Upper lobe of right lung (tissue), 1 donor: ENCODE measurements at regions not wholly inside any gene's neighbourhood (a gene's known extent, or its start where the extent isn't known, plus 50 kb on each side); places are given as distances from the start of the nearest gene placed in this dataset.

Experiments used
- ATAC-seq: fragments of 200-7000 bp; cut with Tn5 transposase; one replicate; pipeline ENCODE4 v1.9.1; 2020; ENCODE audit warnings: mild to moderate bottlenecking, moderate library complexity
- DNase-seq: peaks from one replicate; pipeline ENCODE4 v3.0.0-alpha.2; 2020
- H3K27ac ChIP-seq: fragments of 200-600 bp; one replicate; pipeline ENCODE4 v1.8.0; 2022
- H3K27me3 ChIP-seq: fragments of 200-600 bp; one replicate; pipeline ENCODE4 v1.8.0; 2022; ENCODE audit warnings: mild to moderate bottlenecking
- H3K36me3 ChIP-seq: fragments of 200-600 bp; one replicate; pipeline ENCODE4 v1.8.0; 2022
- H3K4me1 ChIP-seq: fragments of 200-600 bp; one replicate; pipeline ENCODE4 v1.8.0; 2022
- H3K4me3 ChIP-seq: fragments of 200-600 bp; one replicate; pipeline ENCODE4 v1.8.0; 2022; ENCODE audit warnings: mild to moderate bottlenecking
- H3K9me3 ChIP-seq: fragments of 200-600 bp; one replicate; pipeline ENCODE4 v1.8.0; 2022
- intact Hi-C: fragments of 100-400 bp; cut with DNase I; formaldehyde crosslinking; loops from one replicate; pipeline ENCODE4 v1.11.0; 2022
- TF ChIP-seq, protein P1 (sequence below): fragments of 200-600 bp; IDR thresholded peaks from one replicate; pipeline ENCODE4 v1.8.0; 2022; ENCODE audit warnings: antibody characterized with exemption
- donor health status: DM: no; HTN: yes; CAD: no; lungs with severe emphysema.

DNA sequence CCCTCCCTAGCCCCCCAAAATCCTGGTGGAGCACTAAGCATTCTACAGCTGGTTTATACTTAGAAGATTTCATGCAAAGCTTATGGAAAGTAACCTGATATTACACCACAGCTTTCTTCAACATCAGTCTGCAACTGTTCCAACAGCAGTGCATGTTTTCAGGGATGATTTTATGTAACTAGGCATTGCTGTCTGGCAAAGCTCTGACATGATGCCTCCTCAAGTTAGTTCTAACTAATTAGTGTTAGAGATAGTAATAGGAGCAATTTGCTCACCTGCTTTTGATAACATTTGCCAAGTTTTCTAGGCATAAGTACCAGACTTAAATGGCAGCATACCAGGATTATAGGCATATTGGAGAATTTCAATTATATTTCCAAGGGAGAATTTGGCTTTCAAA lies 330.3 kb upstream of the SGO1 start:
- Histone ChIP-seq H3K27ac (no peak overlapping the region), H3K36me3 (no peaks in the 10 kb centered on the region), H3K27me3 (no peaks in the 10 kb centered on the region), H3K4me1 (no peaks in the 10 kb centered on the region), H3K9me3 (no peaks in the 10 kb centered on the region), H3K4me3 (no peak overlapping the region)
- TF ChIP-seq, protein P1, sequence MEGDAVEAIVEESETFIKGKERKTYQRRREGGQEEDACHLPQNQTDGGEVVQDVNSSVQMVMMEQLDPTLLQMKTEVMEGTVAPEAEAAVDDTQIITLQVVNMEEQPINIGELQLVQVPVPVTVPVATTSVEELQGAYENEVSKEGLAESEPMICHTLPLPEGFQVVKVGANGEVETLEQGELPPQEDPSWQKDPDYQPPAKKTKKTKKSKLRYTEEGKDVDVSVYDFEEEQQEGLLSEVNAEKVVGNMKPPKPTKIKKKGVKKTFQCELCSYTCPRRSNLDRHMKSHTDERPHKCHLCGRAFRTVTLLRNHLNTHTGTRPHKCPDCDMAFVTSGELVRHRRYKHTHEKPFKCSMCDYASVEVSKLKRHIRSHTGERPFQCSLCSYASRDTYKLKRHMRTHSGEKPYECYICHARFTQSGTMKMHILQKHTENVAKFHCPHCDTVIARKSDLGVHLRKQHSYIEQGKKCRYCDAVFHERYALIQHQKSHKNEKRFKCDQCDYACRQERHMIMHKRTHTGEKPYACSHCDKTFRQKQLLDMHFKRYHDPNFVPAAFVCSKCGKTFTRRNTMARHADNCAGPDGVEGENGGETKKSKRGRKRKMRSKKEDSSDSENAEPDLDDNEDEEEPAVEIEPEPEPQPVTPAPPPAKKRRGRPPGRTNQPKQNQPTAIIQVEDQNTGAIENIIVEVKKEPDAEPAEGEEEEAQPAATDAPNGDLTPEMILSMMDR = no peak
- no peak for ATAC-seq
- no peak for DNase-seq
- intact Hi-C loops = no loop called here

DNA sequence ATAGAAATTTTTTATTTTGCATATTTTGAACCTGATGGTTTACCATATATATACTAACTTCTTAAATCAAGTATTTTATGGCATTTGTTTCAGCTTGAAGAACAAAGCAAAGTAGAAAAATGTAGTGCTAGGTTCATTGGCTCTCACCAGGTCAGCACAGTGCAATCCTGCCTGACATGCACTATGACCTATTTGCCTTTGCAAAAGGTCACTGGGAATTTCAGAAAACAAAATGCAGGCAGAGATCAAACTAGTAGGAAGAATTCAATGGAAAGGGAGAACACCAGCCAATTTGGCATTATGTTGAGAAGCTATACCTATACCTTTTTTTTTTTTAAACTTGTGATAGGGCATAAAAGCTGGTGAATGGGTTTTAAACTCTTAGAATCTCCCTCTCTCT lies 329.8 kb upstream of the SGO1 start:
- DNase-seq (no peak), ATAC-seq (no peak)
- H3K9me3 ChIP-seq = no peaks in the 10 kb centered on the region
- H3K27ac ChIP-seq = no peak overlapping the region
- no peaks in the 10 kb centered on the region for H3K27me3 ChIP-seq
- no peak overlapping the region for H3K4me3 ChIP-seq
- intact Hi-C loops = no loop called here
- TF ChIP-seq, protein P1 = no peak
- H3K36me3 ChIP-seq = no peaks in the 10 kb centered on the region
- H3K4me1 ChIP-seq = no peaks in the 10 kb centered on the region

DNA sequence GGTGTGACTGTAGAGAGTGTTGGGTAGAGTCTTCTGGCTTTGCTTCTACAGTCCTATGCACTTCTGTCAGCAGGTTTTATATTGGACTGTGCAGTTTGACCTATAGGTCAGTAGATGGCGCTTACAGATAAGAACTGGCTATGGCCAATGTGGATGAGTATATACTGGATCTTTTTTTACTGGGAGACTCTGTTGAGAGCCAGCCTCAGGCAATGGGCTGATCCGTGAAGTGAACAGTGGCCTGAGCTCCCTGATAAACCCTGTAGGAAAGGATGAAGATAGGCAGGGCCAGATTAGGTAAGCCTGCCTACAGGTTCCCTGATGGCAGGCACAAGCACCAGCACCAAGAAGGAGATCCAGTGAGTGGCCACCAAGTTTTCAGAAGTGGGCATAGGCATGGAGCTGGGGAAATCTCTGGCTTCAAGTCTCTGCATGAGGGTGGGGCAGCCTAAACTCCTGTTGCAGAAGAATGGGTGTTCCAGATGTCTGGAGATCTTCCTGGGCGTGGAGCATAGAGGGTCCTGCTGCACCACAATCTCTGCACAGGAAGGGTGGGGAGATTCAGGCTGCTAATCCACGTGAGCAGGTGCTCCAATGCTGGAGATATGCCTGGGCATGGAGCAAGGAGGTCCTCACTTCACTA lies 326.0 kb upstream of the SGO1 start:
- DNase-seq (peak; percentile 32), ATAC-seq (peak; percentile 94)
- Histone ChIP-seq H3K27ac (no peak overlapping the region), H3K36me3 (no peaks in the 10 kb centered on the region), H3K4me1 (no peaks in the 10 kb centered on the region), H3K27me3 (no peaks in the 10 kb centered on the region), H3K4me3 (no peak overlapping the region), H3K9me3 (no peaks in the 10 kb centered on the region)
- TF ChIP-seq, protein P1 = peak; percentile 66
- intact Hi-C loops = no loop called here

DNA sequence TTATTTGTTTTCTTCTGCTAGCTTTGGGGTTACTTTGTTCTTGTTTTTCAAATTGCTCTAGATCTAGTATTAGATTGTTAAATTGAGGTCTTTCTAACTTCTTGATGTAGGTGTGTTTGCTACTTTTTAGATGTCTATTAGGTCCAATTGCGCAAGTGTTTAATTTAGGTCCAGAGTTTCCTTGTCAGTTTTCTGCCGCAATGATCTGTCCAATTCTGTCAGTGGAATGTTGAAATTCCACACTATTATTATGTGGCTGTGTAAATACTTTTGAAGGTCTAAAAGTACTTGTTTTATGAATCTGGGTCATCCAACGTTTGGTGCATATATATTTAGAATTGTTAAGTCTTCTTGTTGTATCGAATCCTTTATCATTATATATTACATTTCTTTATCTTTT lies 324.4 kb upstream of the SGO1 start:
- no peak for ATAC-seq
- intact Hi-C loops = no loop called here
- Histone ChIP-seq H3K9me3 (no peaks in the 10 kb centered on the region), H3K27ac (no peak overlapping the region), H3K4me1 (no peaks in the 10 kb centered on the region), H3K4me3 (no peak overlapping the region), H3K27me3 (no peaks in the 10 kb centered on the region), H3K36me3 (no peaks in the 10 kb centered on the region)
- TF ChIP-seq, protein P1 = no peak
- DNase-seq = no peak

DNA sequence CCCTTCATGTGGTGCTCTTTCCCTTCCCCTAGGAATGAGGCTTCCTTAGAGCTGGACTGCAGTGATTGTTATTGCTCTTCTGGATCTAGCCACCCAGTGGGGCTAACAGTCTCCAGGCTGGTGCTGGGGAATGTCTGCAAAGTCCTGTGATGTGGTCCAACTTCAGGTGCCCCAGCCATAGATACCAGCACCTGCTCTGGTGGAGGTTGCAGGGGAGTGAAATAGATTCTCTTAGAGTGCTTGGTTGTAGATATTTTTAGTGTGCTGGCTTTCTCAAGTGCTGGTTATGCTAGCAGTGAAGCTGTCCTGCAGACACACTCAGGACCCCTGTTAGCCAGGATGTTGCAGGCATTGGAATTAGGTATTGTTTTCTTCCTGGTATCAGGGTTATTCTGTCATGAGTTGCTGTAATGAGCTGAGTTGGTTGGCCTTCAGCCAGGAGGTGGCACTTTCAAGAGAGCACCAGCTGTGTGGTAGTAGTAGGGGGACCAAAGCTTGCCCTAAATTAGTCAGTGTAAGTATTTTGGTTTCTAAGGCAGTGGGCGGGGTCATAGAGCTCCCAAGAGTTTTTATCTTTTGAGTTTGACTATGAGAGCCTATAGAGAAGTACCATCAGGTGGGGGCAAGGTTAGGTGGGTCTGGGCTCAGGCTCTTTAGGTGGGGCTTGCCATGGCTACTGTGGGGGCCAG lies 317.5 kb upstream of the SGO1 start:
- Histone ChIP-seq H3K9me3 (no peaks in the 10 kb centered on the region), H3K27me3 (no peaks in the 10 kb centered on the region), H3K27ac (no peak overlapping the region), H3K36me3 (no peaks in the 10 kb centered on the region), H3K4me1 (no peaks in the 10 kb centered on the region), H3K4me3 (no peak overlapping the region)
- intact Hi-C loops = no loop called here
- TF ChIP-seq, protein P1 = no peak
- DNase-seq (no peak), ATAC-seq (no peak)
